Suprapubic skin (tissue), 4 donors: ENCODE measurements at regions not wholly inside any gene's neighbourhood (a gene's known extent, or its start where the extent isn't known, plus 50 kb on each side); places are given as distances from the start of the nearest gene placed in this dataset.

Source experiments
- DNase-seq, 2 donors: peaks; one replicate each; pipeline ENCODE4 v3.0.0-alpha.2; 2019; ENCODE audit warnings: low spot score in 2 of 2
- H3K27ac ChIP-seq: fragments of 200-600 bp; sonication (generic); one replicate; pipeline ENCODE4 v1.5.1; 2019
- H3K27me3 ChIP-seq: fragments of 200-600 bp; sonication (generic); one replicate; pipeline ENCODE4 v1.5.1; 2019
- H3K36me3 ChIP-seq: fragments of 200-600 bp; sonication (generic); one replicate; pipeline ENCODE4 v1.5.1; 2019
- H3K4me1 ChIP-seq: fragments of 200-600 bp; sonication (generic); one replicate; pipeline ENCODE4 v1.5.1; 2019
- H3K4me3 ChIP-seq: fragments of 200-600 bp; sonication (generic); one replicate; pipeline ENCODE4 v1.5.1; 2019; ENCODE audit warnings: mild to moderate bottlenecking
- H3K9me3 ChIP-seq: fragments of 200-600 bp; sonication (generic); one replicate; pipeline ENCODE4 v1.5.1; 2019
- CTCF ChIP-seq, 2 donors: fragments of 200-600 bp in 1 of 2; fragments of 450-650 bp in 1 of 2; sonication (generic) in 1 of 2; IDR thresholded peaks; one replicate each; pipeline ENCODE4 v1.5.1; 2016 to 2019; ENCODE audit warnings: antibody characterized with exemption in 2 of 2, mild to moderate bottlenecking in 1 of 2, moderate library complexity in 1 of 2
- EP300 ChIP-seq: sonication (generic); formaldehyde crosslinking; IDR thresholded peaks from one replicate; pipeline ENCODE4 v1.6.1; 2017; ENCODE audit warnings: antibody characterized with exemption
- POLR2A ChIP-seq, 2 donors: fragments of 450-650 bp; IDR thresholded peaks; one replicate each; pipeline ENCODE4 v1.6.1; 2017; ENCODE audit warnings: antibody characterized with exemption in 2 of 2, mild to moderate bottlenecking in 2 of 2, moderate library complexity in 2 of 2
- POLR2AphosphoS5 ChIP-seq, 3 donors: sonication (generic); formaldehyde crosslinking; IDR thresholded peaks; one replicate each; pipeline ENCODE4 v1.6.1; 2017; ENCODE audit warnings: antibody characterized with exemption in 3 of 3
- WGBS: methylation state at CpG from one replicate; pipeline ENCODE4 v1.1.5; 2018; 5-methylcytosine and 5-hydroxymethylcytosine counted together

GRCh38 chr3:1015826-1016225, 77.0 kb upstream of the CNTN6 start:
- Histone ChIP-seq H3K9me3 (no peaks in the 10 kb centered on the region), H3K27me3 (no peaks in the 10 kb centered on the region), H3K36me3 (no peaks in the 10 kb centered on the region), H3K4me1 (no peaks in the 10 kb centered on the region), H3K4me3 (no peak overlapping the region), H3K27ac (no peak overlapping the region)
- 54% methylated on average over 2 of the region's 2 CpGs for WGBS
- no peak for DNase-seq
- TF ChIP-seq CTCF (IDR thresholded peaks at IDR 0.05) (no peak), POLR2AphosphoS5 (IDR thresholded peaks at IDR 0.05) (no peak), POLR2A (IDR thresholded peaks at IDR 0.05) (no peak), EP300 (no peak)

- H3K27me3 ChIP-seq, result no peaks in the 10 kb centered on the region
- no peak for DNase-seq
- H3K36me3 ChIP-seq, result no peaks in the 10 kb centered on the region
- H3K4me3 ChIP-seq, result no peak overlapping the region
- no peaks in the 10 kb centered on the region for H3K9me3 ChIP-seq
- no peak for TF ChIP-seq EP300
- TF ChIP-seq POLR2AphosphoS5 (IDR thresholded peaks at IDR 0.05), result no peak
- no peak for TF ChIP-seq CTCF (IDR thresholded peaks at IDR 0.05)
- TF ChIP-seq POLR2A (IDR thresholded peaks at IDR 0.05), result no peak
- H3K4me1 ChIP-seq, result no peaks in the 10 kb centered on the region
- H3K27ac ChIP-seq, result no peak overlapping the region
These were observed 75.0 kb upstream of the CNTN6 start for GRCh38 chr3:1017870-1018269.

- TF ChIP-seq POLR2AphosphoS5 (IDR thresholded peaks at IDR 0.05), result no peak
- no peak for TF ChIP-seq CTCF (IDR thresholded peaks at IDR 0.05)
- TF ChIP-seq POLR2A (IDR thresholded peaks at IDR 0.05), result no peak
- TF ChIP-seq EP300, result no peak
- Histone ChIP-seq H3K4me1 (no peaks in the 10 kb centered on the region), H3K4me3 (no peak overlapping the region), H3K36me3 (no peaks in the 10 kb centered on the region), H3K27ac (no peak overlapping the region), H3K27me3 (no peaks in the 10 kb centered on the region), H3K9me3 (no peaks in the 10 kb centered on the region)
- 44% methylated on average over 2 of the region's 2 CpGs for whole genome bisulfite sequencing
- no peak for DNase-seq
These were observed 73.7 kb upstream of the CNTN6 start for GRCh38 chr3:1019157-1019556.

GRCh38 chr3:1026395-1026794, 66.4 kb upstream of the CNTN6 start:
- 86% methylated on average over 2 of the region's 2 CpGs for WGBS
- TF ChIP-seq CTCF (IDR thresholded peaks at IDR 0.05) (no peak), EP300 (no peak), POLR2A (IDR thresholded peaks at IDR 0.05) (no peak), POLR2AphosphoS5 (IDR thresholded peaks at IDR 0.05) (no peak)
- Histone ChIP-seq H3K27ac (no peak overlapping the region), H3K27me3 (no peaks in the 10 kb centered on the region), H3K4me1 (no peaks in the 10 kb centered on the region), H3K36me3 (no peaks in the 10 kb centered on the region), H3K4me3 (no peak overlapping the region), H3K9me3 (no peaks in the 10 kb centered on the region)
- no peak for DNase-seq

GRCh38 chr3:1036207-1036826, 56.5 kb upstream of the CNTN6 start:
- H3K27ac ChIP-seq, result no peak overlapping the region
- TF ChIP-seq POLR2A (IDR thresholded peaks at IDR 0.05), result no peak
- TF ChIP-seq POLR2AphosphoS5 (IDR thresholded peaks at IDR 0.05), result no peak
- TF ChIP-seq CTCF (IDR thresholded peaks at IDR 0.05), result no peak
- TF ChIP-seq EP300, result no peak
- no peak overlapping the region for H3K4me3 ChIP-seq
- WGBS, result 65% methylated on average over 4 of the region's 4 CpGs
- peaks cover 5% of the 10 kb centered on the region for H3K9me3 ChIP-seq
- DNase-seq, result no peak
- H3K36me3 ChIP-seq, result no peaks in the 10 kb centered on the region
- no peaks in the 10 kb centered on the region for H3K4me1 ChIP-seq
- H3K27me3 ChIP-seq, result no peaks in the 10 kb centered on the region
